ENCODE measurements at regions not wholly inside any gene's neighbourhood (a gene's known extent, or its start where the extent isn't known, plus 50 kb on each side); places are given as distances from the start of the nearest gene placed in this dataset.

- no peak for DNase-seq
Observed at GRCh38 chr2:193590831-193591230, 1396.1 kb upstream of the TMEFF2 start.

- DNase-seq = no peak
Observed at GRCh38 chr2:193584522-193584938, 1389.8 kb upstream of the TMEFF2 start.

- no peak for DNase-seq
Observed at GRCh38 chr2:193583638-193584400, 1389.1 kb upstream of the TMEFF2 start.

- DNase-seq = no peak
Observed at GRCh38 chr2:193581807-193582206, 1387.1 kb upstream of the TMEFF2 start.

GRCh38 chr2:193580176-193580950 is 1385.6 kb upstream of the TMEFF2 start:
- DNase-seq = no peak

GRCh38 chr2:193566886-193567285 is 1372.2 kb upstream of the TMEFF2 start:
- no peak for DNase-seq

GRCh38 chr2:193566276-193566675 is 1371.5 kb upstream of the TMEFF2 start:
- DNase-seq = no peak

GRCh38 chr2:193562031-193562430 is 1367.3 kb upstream of the TMEFF2 start:
- DNase-seq = no peak

GRCh38 chr2:193561054-193561453 is 1366.3 kb upstream of the TMEFF2 start:
- no peak for DNase-seq

GRCh38 chr2:193556766-193557470 is 1362.2 kb upstream of the TMEFF2 start:
- peak; percentile 5 for DNase-seq

GRCh38 chr2:193549661-193550060 is 1354.9 kb upstream of the TMEFF2 start:
- no peak for DNase-seq

- DNase-seq = no peak
Observed at GRCh38 chr2:193542762-193543161, 1348.0 kb upstream of the TMEFF2 start.

- DNase-seq = no peak
Observed at GRCh38 chr2:193539188-193539587, 1344.5 kb upstream of the TMEFF2 start.

- DNase-seq = no peak
Observed at GRCh38 chr2:193538061-193538460, 1343.3 kb upstream of the TMEFF2 start.

GRCh38 chr2:193537531-193537930 is 1342.8 kb upstream of the TMEFF2 start:
- DNase-seq = no peak

GRCh38 chr2:193528458-193528857 is 1333.7 kb upstream of the TMEFF2 start:
- no peak for DNase-seq

GRCh38 chr2:193527146-193527545 is 1332.4 kb upstream of the TMEFF2 start:
- DNase-seq = no peak

GRCh38 chr2:193523662-193524061 is 1328.9 kb upstream of the TMEFF2 start:
- no peak for DNase-seq

GRCh38 chr2:193521523-193521922 is 1326.8 kb upstream of the TMEFF2 start:
- no peak for DNase-seq

GRCh38 chr2:193520709-193521458 is 1326.2 kb upstream of the TMEFF2 start:
- no peak for DNase-seq

GRCh38 chr2:193518041-193518817 is 1323.5 kb upstream of the TMEFF2 start:
- no peak for DNase-seq

GRCh38 chr2:193517615-193518014 is 1322.9 kb upstream of the TMEFF2 start:
- no peak for DNase-seq
